PC-9 (cell line): ENCODE measurements at regions not wholly inside any gene's neighbourhood (a gene's known extent, or its start where the extent isn't known, plus 50 kb on each side); places are given as distances from the start of the nearest gene placed in this dataset.

Experiments
- EZH2 ChIP-seq: fragments of 200-600 bp; sonication (generic); IDR thresholded peaks from 2 replicates; pipeline ENCODE4 v1.8.0; 2017; ENCODE audit warnings: antibody characterized with exemption, low read depth
- TF ChIP-seq, protein P1 (sequence below): fragments of 200-600 bp; sonication (generic); conservative IDR thresholded peaks from 2 replicates; pipeline ENCODE4 v1.6.1; 2017; ENCODE audit warnings: mixed run types, antibody characterized with exemption, mild to moderate bottlenecking, moderate library complexity

GRCh38 chr4:85132117-85132516, 165.6 kb upstream of the WDFY3 start:
- TF ChIP-seq, protein P1, sequence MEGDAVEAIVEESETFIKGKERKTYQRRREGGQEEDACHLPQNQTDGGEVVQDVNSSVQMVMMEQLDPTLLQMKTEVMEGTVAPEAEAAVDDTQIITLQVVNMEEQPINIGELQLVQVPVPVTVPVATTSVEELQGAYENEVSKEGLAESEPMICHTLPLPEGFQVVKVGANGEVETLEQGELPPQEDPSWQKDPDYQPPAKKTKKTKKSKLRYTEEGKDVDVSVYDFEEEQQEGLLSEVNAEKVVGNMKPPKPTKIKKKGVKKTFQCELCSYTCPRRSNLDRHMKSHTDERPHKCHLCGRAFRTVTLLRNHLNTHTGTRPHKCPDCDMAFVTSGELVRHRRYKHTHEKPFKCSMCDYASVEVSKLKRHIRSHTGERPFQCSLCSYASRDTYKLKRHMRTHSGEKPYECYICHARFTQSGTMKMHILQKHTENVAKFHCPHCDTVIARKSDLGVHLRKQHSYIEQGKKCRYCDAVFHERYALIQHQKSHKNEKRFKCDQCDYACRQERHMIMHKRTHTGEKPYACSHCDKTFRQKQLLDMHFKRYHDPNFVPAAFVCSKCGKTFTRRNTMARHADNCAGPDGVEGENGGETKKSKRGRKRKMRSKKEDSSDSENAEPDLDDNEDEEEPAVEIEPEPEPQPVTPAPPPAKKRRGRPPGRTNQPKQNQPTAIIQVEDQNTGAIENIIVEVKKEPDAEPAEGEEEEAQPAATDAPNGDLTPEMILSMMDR: no peak
- TF ChIP-seq EZH2: no peak
